HCT116 (cell line): ENCODE measurements at regions not wholly inside any gene's neighbourhood (a gene's known extent, or its start where the extent isn't known, plus 50 kb on each side); places are given as distances from the start of the nearest gene placed in this dataset.

Experiments used
- ATAC-seq: fragments of 200-7000 bp; cut with Tn5 transposase; 2 replicates; pipeline ENCODE4 v1.9.1; 2020; ENCODE audit warnings: mild to moderate bottlenecking, moderate library complexity
- BruUV-seq: library from RNA; stranded (reverse); fragments of 400-500 nt; replicated peaks from 2 replicates; lab custom pipeline; 2021; lab: Mats Ljungman, UMichigan
- CTCF ChIA-PET: fragments of 300-600 bp; sonication (Branson Sonifier 250); formaldehyde crosslinking; loops from one replicate; lab custom pipeline; 2021; ENCODE audit warnings: antibody characterized with exemption; lab: Charles Lee
- POLR2A ChIA-PET: fragments of 300-600, 350-600 bp; sonication (Branson Sonifier 250); formaldehyde crosslinking; loops from one replicate; lab custom pipeline; 2021; ENCODE audit warnings: antibody characterized with exemption; lab: Charles Lee
- RAD21 ChIA-PET, 2 experiments: fragments of 300-600 bp; sonication (Branson Sonifier 250); formaldehyde crosslinking; loops; one replicate each; lab custom pipeline; 2023; ENCODE audit warnings: low total read pairs in 2 of 2; ENCODE audit not compliant: uncharacterized antibody in 2 of 2, unreplicated experiment in 2 of 2, low non-redundant PET in 1 of 2; lab: Charles Lee
- DNase-seq: peaks from one replicate; pipeline ENCODE4 v3.0.0-alpha.2; 2010; ENCODE audit warnings: low read depth, low spot score
- H2AFZ ChIP-seq: fragments of 200-600 bp; shearing (Covaris generic), sonication (generic); 2 replicates; pipeline ENCODE4 v1.6.1; 2017; ENCODE audit warnings: low read depth, mixed run types, mixed read lengths, antibody characterized with exemption, low read length; ENCODE audit not compliant: poor library complexity, severe bottlenecking
- H3K27ac ChIP-seq: 2 replicates; pipeline ENCODE4 v1.5.1; 2012; ENCODE audit warnings: low read depth, low read length
- H3K27me3 ChIP-seq: fragments of 200-600 bp; sonication (generic); 2 replicates; pipeline ENCODE4 v1.6.1; 2016; ENCODE audit warnings: mixed run types, low read length, mixed read lengths; ENCODE audit not compliant: insufficient read depth
- H3K36me3 ChIP-seq, 2 experiments: fragments of 200-500 bp in 1 of 2; fragments of 200-600 bp in 1 of 2; sonication (Bioruptor generic) in 1 of 2; sonication (generic) in 1 of 2; 2 replicates each; pipeline versions ENCODE4 v1.5.1 to v1.6.1; 2014 to 2016; ENCODE audit warnings: low read length in 2 of 2, inconsistent platforms in 1 of 2, mixed read lengths in 1 of 2, mixed run types in 1 of 2; ENCODE audit not compliant: insufficient read depth in 2 of 2, control insufficient read depth in 1 of 2
- H3K4me1 ChIP-seq, 2 experiments: fragments of 200-600 bp in 1 of 2; sonication (generic) in 1 of 2; 2 replicates each; pipeline versions ENCODE4 v1.5.1 to v1.6.1; 2012 to 2017; ENCODE audit warnings: low read length in 2 of 2, inconsistent platforms in 1 of 2, mild to moderate bottlenecking in 1 of 2, mixed read lengths in 1 of 2, mixed run types in 1 of 2, moderate library complexity in 1 of 2; ENCODE audit not compliant: insufficient read depth in 2 of 2, control insufficient read depth in 1 of 2
- H3K4me2 ChIP-seq: fragments of 200-600 bp; sonication (generic); 2 replicates; pipeline ENCODE4 v1.6.1; 2017; ENCODE audit warnings: mixed run types, low read length, mixed read lengths
- H3K4me3 ChIP-seq, 2 experiments: fragments of 200-600 bp in 1 of 2; sonication (generic) in 1 of 2; replicated peaks in 1 of 2; 2 replicates each; pipeline ENCODE4 v1.5.1; 2011 to 2016; ENCODE audit warnings: low read length in 2 of 2, control low read depth in 1 of 2, low read depth in 1 of 2, mild to moderate bottlenecking in 1 of 2, mixed read lengths in 1 of 2, mixed run types in 1 of 2
- H3K79me2 ChIP-seq: fragments of 200-600 bp; sonication (generic); 2 replicates; pipeline ENCODE4 v1.6.1; 2017; ENCODE audit warnings: mild to moderate bottlenecking, mixed run types, low read length, moderate library complexity, mixed read lengths; ENCODE audit not compliant: insufficient read depth
- H3K9ac ChIP-seq: fragments of 200-600 bp; sonication (generic); 2 replicates; pipeline ENCODE4 v1.6.1; 2016; ENCODE audit warnings: low read length, mixed read lengths
- H3K9me2 ChIP-seq: fragments of 200-600 bp; sonication (generic), shearing (Covaris generic); 2 replicates; pipeline ENCODE4 v1.6.1; 2017; ENCODE audit warnings: mixed run types, mild to moderate bottlenecking, moderate library complexity; ENCODE audit not compliant: insufficient read depth
- H3K9me3 ChIP-seq, 2 experiments: fragments of 200-500 bp in 1 of 2; fragments of 200-600 bp in 1 of 2; sonication (Bioruptor generic) in 1 of 2; sonication (generic) in 1 of 2; 2 replicates each; pipeline ENCODE4 v1.6.1; 2014 to 2017; ENCODE audit warnings: low read length in 2 of 2, mixed read lengths in 2 of 2, inconsistent platforms in 1 of 2, low read depth in 1 of 2, mild to moderate bottlenecking in 1 of 2, mixed run types in 1 of 2, moderate library complexity in 1 of 2; ENCODE audit not compliant: control insufficient read depth in 1 of 2, insufficient read depth in 1 of 2
- H4K20me1 ChIP-seq: fragments of 200-600 bp; sonication (generic), shearing (Covaris generic); 2 replicates; pipeline ENCODE4 v1.6.1; 2017; ENCODE audit warnings: mixed run types, mild to moderate bottlenecking, moderate library complexity; ENCODE audit not compliant: insufficient read depth
- ATF3 ChIP-seq: IDR thresholded peaks from 2 replicates; pipeline ENCODE4 v1.6.1; 2012
- CBX3 ChIP-seq: IDR thresholded peaks from 2 replicates; pipeline ENCODE4 v1.6.1; 2012; ENCODE audit warnings: low read depth
- CEBPB ChIP-seq: IDR thresholded peaks from 2 replicates; pipeline ENCODE4 v1.6.1; 2012; ENCODE audit warnings: low read depth
- EGR1 ChIP-seq: IDR thresholded peaks from 2 replicates; pipeline ENCODE4 v1.6.1; 2012; ENCODE audit warnings: low read depth
- ELF1 ChIP-seq: IDR thresholded peaks from 2 replicates; pipeline ENCODE4 v1.6.1; 2012; ENCODE audit warnings: low read depth, borderline replicate concordance
- EZH2 ChIP-seq: fragments of 200-600 bp; sonication (generic); IDR thresholded peaks from 2 replicates; pipeline ENCODE4 v1.6.1; 2017; ENCODE audit warnings: antibody characterized with exemption, mixed run types
- EZH2phosphoT487 ChIP-seq: fragments of 200-600 bp; IDR thresholded peaks from 2 replicates; pipeline ENCODE4 v1.6.1; 2018; ENCODE audit warnings: antibody characterized with exemption, borderline replicate concordance
- JUND ChIP-seq: IDR thresholded peaks from 2 replicates; pipeline ENCODE4 v1.6.1; 2012
- MAX ChIP-seq: IDR thresholded peaks from 2 replicates; pipeline ENCODE4 v1.6.1; 2012
- POLR2AphosphoS5 ChIP-seq: IDR thresholded peaks from 2 replicates; pipeline ENCODE4 v1.6.1; 2011; ENCODE audit warnings: mild to moderate bottlenecking, low read depth, low read length, moderate library complexity
- RAD21 ChIP-seq: IDR thresholded peaks from 2 replicates; pipeline ENCODE4 v1.6.1; 2012; ENCODE audit warnings: low read depth, mild to moderate bottlenecking
- SIN3A ChIP-seq: IDR thresholded peaks from 2 replicates; pipeline ENCODE4 v1.6.1; 2012; ENCODE audit warnings: low read depth
- SP1 ChIP-seq: IDR thresholded peaks from 2 replicates; pipeline ENCODE4 v1.6.1; 2012; ENCODE audit warnings: low read depth
- SRF ChIP-seq: IDR thresholded peaks from 2 replicates; pipeline ENCODE4 v1.6.1; 2012; ENCODE audit warnings: low read depth
- TCF7L2 ChIP-seq: IDR thresholded peaks from 2 replicates; pipeline ENCODE4 v1.7.0; 2011; ENCODE audit warnings: borderline replicate concordance, inconsistent platforms; ENCODE audit not compliant: insufficient read depth, insufficient read length; ENCODE audit errors: extremely low read depth
- YY1 ChIP-seq: IDR thresholded peaks from 2 replicates; pipeline ENCODE4 v1.6.1; 2011; ENCODE audit warnings: low read length, low read depth, moderate library complexity, mild to moderate bottlenecking; ENCODE audit not compliant: insufficient replicate concordance; ENCODE audit errors: extremely low read depth
- ZBTB33 ChIP-seq: IDR thresholded peaks from 2 replicates; pipeline ENCODE4 v1.6.1; 2011; ENCODE audit warnings: mild to moderate bottlenecking, low read length, moderate library complexity; ENCODE audit not compliant: insufficient replicate concordance; ENCODE audit errors: extremely low read depth
- ZNF274 ChIP-seq: fragments of 200-500 bp; sonication (Bioruptor generic); IDR thresholded peaks from 2 replicates; pipeline ENCODE4 v1.6.1; 2014; ENCODE audit warnings: mild to moderate bottlenecking, low read depth, low read length, inconsistent platforms
- intact Hi-C: fragments of 100-400 bp; cut with micrococcal nuclease; formaldehyde crosslinking; loops from 2 replicates; pipeline ENCODE4 v1.10.0; 2022
- TF ChIP-seq, protein P1 (sequence below): IDR thresholded peaks from 2 replicates; pipeline ENCODE4 v1.6.1; 2012; ENCODE audit warnings: low read depth
- TF ChIP-seq, protein P2 (sequence below), 3 experiments: fragments of 200-600 bp in 1 of 3; sonication (generic) in 1 of 3; IDR thresholded peaks in 2 of 3; conservative IDR thresholded peaks in 1 of 3; 2 replicates each; pipeline ENCODE4 v1.5.1; 2012 to 2017; ENCODE audit warnings: low read depth in 2 of 3, low read length in 2 of 3, antibody characterized with exemption in 1 of 3, borderline replicate concordance in 1 of 3, control low read depth in 1 of 3, mild to moderate bottlenecking in 1 of 3, mixed read lengths in 1 of 3, mixed run types in 1 of 3, moderate library complexity in 1 of 3; ENCODE audit not compliant: insufficient read depth in 1 of 3

DNA sequence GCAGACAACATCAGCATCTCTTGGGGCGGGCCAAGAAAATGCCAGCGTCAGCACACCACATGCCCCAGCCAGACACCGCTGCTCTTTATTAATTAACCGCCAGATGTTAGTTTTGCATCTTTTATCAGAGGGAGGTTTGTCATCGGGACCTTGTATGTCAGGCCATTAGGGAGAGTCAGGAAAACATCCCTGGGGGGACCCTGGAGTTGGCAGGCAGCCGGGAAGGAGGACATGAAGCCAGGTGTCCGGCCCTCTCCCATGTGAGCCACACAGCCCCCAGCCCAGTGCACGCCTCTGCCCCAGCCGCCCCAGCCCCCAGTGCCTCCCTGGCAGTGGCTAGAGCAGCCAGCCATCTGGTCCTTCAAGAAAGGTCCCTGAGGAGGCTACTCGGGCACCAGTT is 56.9 kb upstream of the FAM222A start:
- RAD21 ChIA-PET = no interaction called here
- no peak overlapping the region for H2AFZ ChIP-seq
- peaks cover 29% of the 10 kb centered on the region for H3K27me3 ChIP-seq
- TF ChIP-seq, protein P1, sequence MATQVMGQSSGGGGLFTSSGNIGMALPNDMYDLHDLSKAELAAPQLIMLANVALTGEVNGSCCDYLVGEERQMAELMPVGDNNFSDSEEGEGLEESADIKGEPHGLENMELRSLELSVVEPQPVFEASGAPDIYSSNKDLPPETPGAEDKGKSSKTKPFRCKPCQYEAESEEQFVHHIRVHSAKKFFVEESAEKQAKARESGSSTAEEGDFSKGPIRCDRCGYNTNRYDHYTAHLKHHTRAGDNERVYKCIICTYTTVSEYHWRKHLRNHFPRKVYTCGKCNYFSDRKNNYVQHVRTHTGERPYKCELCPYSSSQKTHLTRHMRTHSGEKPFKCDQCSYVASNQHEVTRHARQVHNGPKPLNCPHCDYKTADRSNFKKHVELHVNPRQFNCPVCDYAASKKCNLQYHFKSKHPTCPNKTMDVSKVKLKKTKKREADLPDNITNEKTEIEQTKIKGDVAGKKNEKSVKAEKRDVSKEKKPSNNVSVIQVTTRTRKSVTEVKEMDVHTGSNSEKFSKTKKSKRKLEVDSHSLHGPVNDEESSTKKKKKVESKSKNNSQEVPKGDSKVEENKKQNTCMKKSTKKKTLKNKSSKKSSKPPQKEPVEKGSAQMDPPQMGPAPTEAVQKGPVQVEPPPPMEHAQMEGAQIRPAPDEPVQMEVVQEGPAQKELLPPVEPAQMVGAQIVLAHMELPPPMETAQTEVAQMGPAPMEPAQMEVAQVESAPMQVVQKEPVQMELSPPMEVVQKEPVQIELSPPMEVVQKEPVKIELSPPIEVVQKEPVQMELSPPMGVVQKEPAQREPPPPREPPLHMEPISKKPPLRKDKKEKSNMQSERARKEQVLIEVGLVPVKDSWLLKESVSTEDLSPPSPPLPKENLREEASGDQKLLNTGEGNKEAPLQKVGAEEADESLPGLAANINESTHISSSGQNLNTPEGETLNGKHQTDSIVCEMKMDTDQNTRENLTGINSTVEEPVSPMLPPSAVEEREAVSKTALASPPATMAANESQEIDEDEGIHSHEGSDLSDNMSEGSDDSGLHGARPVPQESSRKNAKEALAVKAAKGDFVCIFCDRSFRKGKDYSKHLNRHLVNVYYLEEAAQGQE = no peak
- TF ChIP-seq ZNF274 (no peak), SRF (no peak), ZBTB33 (no peak), EGR1 (no peak), CEBPB (no peak), SP1 (no peak), RAD21 (no peak), SIN3A (no peak), TCF7L2 (no peak), ELF1 (no peak), MAX (no peak), ATF3 (no peak), EZH2 (no peak), JUND (no peak), POLR2AphosphoS5 (no peak), YY1 (no peak), CBX3 (no peak), EZH2phosphoT487 (no peak)
- TF ChIP-seq, protein P2, sequence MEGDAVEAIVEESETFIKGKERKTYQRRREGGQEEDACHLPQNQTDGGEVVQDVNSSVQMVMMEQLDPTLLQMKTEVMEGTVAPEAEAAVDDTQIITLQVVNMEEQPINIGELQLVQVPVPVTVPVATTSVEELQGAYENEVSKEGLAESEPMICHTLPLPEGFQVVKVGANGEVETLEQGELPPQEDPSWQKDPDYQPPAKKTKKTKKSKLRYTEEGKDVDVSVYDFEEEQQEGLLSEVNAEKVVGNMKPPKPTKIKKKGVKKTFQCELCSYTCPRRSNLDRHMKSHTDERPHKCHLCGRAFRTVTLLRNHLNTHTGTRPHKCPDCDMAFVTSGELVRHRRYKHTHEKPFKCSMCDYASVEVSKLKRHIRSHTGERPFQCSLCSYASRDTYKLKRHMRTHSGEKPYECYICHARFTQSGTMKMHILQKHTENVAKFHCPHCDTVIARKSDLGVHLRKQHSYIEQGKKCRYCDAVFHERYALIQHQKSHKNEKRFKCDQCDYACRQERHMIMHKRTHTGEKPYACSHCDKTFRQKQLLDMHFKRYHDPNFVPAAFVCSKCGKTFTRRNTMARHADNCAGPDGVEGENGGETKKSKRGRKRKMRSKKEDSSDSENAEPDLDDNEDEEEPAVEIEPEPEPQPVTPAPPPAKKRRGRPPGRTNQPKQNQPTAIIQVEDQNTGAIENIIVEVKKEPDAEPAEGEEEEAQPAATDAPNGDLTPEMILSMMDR (IDR thresholded peaks at IDR 0.05 in 2 of 3, conservative IDR thresholded peaks at IDR 0.05 in 1 of 3; ENCODE audit: borderline replicate concordance in 1 of 3, insufficient read depth in 1 of 3, low read depth in 2 of 3, low read length in 2 of 3) = no peak
- H4K20me1 ChIP-seq = no peaks in the 10 kb centered on the region
- POLR2A ChIA-PET = no interaction called here
- no peaks in the 10 kb centered on the region for H3K36me3 ChIP-seq
- intact Hi-C loops = no loop called here
- no peak overlapping the region for H3K27ac ChIP-seq
- no peak for ATAC-seq
- no peak overlapping the region for H3K4me3 ChIP-seq
- no peak overlapping the region for H3K9ac ChIP-seq
- no peak for DNase-seq
- no peak overlapping the region for H3K4me2 ChIP-seq
- H3K79me2 ChIP-seq = no peaks in the 10 kb centered on the region
- H3K4me1 ChIP-seq = no peaks in the 10 kb centered on the region
- no peaks in the 10 kb centered on the region for H3K9me2 ChIP-seq
- BruUV-seq = no TSS peak
- peaks cover 0 to 6% of the 10 kb centered on the region in 2 experiments; a peak in 1 of 4 replicates for H3K9me3 ChIP-seq
- CTCF ChIA-PET = no interaction called here
